ENCODE measurements at regions not wholly inside any gene's neighbourhood (a gene's known extent, or its start where the extent isn't known, plus 50 kb on each side); places are given as distances from the start of the nearest gene placed in this dataset.
"Not testable (repeated sequence)": the region's sequence is repeated elsewhere in the genome, so short reads cannot be mapped to it uniquely, and the experiment has no call there.

GRCh38 chr3:139231555-139232281 lies 112.1 kb upstream of the MRPS22 start:
- Mint-ChIP-seq H3K4me1 (no peaks in the 10 kb centered on the region), H3K27me3 (no peaks in the 10 kb centered on the region), H3K9me3 (no peaks in the 10 kb centered on the region), H3K4me3 (no peak overlapping the region), H3K36me3 (no peaks in the 10 kb centered on the region), H3K27ac (no peak overlapping the region)

DNA sequence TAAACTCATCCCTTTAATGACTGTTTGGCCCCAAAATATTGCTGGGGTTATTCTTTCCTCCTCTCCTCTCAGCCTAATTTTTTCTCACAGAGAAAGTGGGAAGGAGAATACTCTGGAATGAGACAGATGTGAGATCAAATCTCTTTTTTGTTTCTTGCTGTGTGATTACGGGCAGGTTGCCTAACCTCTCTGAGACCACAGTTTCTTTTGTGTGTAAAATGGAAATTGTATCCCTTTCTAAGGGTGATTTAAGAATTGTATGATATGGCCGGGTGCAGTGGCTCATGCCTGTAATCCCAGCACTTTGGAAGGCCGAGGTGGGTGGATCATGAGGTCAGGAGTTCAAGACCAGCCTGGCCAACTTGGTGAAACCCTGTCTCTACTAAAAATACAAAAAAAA lies 111.5 kb upstream of the MRPS22 start:
- not testable (repeated sequence) for H3K9me3 Mint-ChIP-seq, H3K4me3 Mint-ChIP-seq, H3K27me3 Mint-ChIP-seq, H3K4me1 Mint-ChIP-seq, H3K36me3 Mint-ChIP-seq, H3K27ac Mint-ChIP-seq

DNA sequence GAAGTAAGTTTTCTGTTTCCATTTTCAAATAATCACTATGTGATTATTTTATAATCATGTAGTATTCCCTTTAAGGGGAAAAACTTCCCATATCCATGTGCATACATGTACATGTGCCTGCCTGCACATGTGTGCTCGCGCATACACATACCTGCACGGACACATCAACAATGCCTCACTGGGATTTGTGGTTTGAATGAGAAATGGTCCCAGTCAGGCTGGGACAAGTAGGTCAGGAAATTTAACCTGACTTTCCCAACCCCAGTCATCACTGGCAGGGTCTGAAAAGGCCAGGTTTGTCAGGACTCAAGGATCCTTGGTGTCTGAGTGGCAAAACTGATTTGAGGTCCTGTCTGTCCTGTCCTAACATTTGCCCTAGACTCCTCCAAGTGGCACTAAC lies 109.3 kb upstream of the MRPS22 start:
- Mint-ChIP-seq H3K9me3 (no peaks in the 10 kb centered on the region), H3K36me3 (no peaks in the 10 kb centered on the region), H3K27me3 (peaks cover 2% of the 10 kb centered on the region), H3K27ac (no peak overlapping the region), H3K4me1 (no peaks in the 10 kb centered on the region), H3K4me3 (no peak overlapping the region)

DNA sequence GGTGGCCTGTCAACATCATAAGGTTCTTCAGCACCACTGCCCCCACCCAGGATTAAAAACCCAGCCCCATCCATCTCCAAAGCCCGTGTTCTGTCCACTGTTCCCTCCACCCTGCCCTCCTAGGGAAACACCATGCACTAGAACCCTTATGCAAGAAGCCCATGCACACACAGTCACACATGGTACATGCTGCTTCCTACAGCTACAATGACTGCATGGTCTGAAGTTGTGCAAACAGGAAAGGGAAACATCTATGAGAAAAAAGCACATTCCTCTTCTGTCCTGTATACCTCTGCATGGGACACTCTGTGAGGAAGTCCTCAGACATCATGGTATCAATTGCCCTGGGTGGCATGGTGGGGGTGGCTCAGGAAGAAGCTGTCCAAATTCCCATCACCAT lies 108.6 kb upstream of the MRPS22 start:
- Mint-ChIP-seq H3K27me3 (peaks cover 2% of the 10 kb centered on the region), H3K4me3 (no peak overlapping the region), H3K4me1 (no peaks in the 10 kb centered on the region), H3K36me3 (no peaks in the 10 kb centered on the region), H3K27ac (no peak overlapping the region), H3K9me3 (no peaks in the 10 kb centered on the region)

GRCh38 chr3:139236336-139236735 lies 107.5 kb upstream of the MRPS22 start:
- Mint-ChIP-seq H3K4me3 (no peak overlapping the region), H3K9me3 (no peaks in the 10 kb centered on the region), H3K27me3 (peaks cover 3% of the 10 kb centered on the region), H3K4me1 (no peaks in the 10 kb centered on the region), H3K36me3 (no peaks in the 10 kb centered on the region), H3K27ac (no peak overlapping the region)

- Mint-ChIP-seq H3K4me1 (no peaks in the 10 kb centered on the region), H3K27ac (no peak overlapping the region), H3K9me3 (no peaks in the 10 kb centered on the region), H3K27me3 (peaks cover 4% of the 10 kb centered on the region), H3K4me3 (no peak overlapping the region), H3K36me3 (no peaks in the 10 kb centered on the region)
These were observed 105.4 kb upstream of the MRPS22 start for GRCh38 chr3:139238281-139239030.

GRCh38 chr3:139239550-139239949 lies 104.3 kb upstream of the MRPS22 start:
- Mint-ChIP-seq H3K9me3 (no peaks in the 10 kb centered on the region), H3K4me1 (no peaks in the 10 kb centered on the region), H3K36me3 (no peaks in the 10 kb centered on the region), H3K27me3 (peaks cover 4% of the 10 kb centered on the region), H3K27ac (no peak overlapping the region), H3K4me3 (no peak overlapping the region)

DNA sequence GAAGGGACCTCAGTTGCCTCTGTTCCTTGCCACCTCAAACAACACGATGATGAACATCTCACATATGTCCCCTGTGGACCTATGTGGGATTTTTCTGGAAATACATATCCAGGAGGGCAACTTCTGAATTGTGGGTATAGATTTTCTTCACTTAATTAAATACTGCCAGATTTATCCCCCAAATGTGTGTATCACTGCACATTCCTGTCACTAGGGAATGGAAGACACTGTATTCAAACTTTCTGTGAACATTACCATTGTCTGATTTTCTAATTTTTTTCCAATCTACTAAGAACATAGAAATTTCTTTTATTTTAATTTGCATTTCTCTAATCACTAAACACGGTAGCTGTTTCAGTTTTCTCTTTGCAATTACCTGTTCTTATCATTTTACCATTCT lies 102.0 kb upstream of the MRPS22 start:
- H3K36me3 Mint-ChIP-seq, result no peaks in the 10 kb centered on the region
- no peaks in the 10 kb centered on the region for H3K9me3 Mint-ChIP-seq
- no peak overlapping the region for H3K4me3 Mint-ChIP-seq
- H3K27ac Mint-ChIP-seq, result no peak overlapping the region
- no peaks in the 10 kb centered on the region for H3K4me1 Mint-ChIP-seq
- H3K27me3 Mint-ChIP-seq, result peaks cover 5% of the 10 kb centered on the region

DNA sequence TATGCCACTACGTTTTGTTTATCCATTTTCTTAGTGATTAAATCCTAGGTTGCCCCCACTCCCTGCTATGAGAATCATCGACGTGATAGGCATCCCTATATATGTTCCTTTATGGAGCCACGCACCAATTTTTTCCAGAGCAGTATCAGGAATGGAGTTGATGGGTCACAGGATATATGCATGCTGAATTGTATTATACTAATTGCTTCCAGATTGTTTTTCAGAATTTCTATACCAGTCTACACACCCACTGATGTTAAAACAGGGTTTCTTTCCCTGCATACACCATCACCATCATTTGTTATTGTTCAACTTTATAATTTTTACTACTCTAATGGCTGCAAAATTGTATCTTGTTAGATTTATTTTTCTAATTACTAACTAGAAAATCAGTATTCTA lies 100.1 kb upstream of the MRPS22 start:
- no peaks in the 10 kb centered on the region for H3K4me1 Mint-ChIP-seq
- no peak overlapping the region for H3K27ac Mint-ChIP-seq
- H3K9me3 Mint-ChIP-seq, result no peaks in the 10 kb centered on the region
- H3K27me3 Mint-ChIP-seq, result peaks cover 12% of the 10 kb centered on the region
- no peaks in the 10 kb centered on the region for H3K36me3 Mint-ChIP-seq
- no peak overlapping the region for H3K4me3 Mint-ChIP-seq

DNA sequence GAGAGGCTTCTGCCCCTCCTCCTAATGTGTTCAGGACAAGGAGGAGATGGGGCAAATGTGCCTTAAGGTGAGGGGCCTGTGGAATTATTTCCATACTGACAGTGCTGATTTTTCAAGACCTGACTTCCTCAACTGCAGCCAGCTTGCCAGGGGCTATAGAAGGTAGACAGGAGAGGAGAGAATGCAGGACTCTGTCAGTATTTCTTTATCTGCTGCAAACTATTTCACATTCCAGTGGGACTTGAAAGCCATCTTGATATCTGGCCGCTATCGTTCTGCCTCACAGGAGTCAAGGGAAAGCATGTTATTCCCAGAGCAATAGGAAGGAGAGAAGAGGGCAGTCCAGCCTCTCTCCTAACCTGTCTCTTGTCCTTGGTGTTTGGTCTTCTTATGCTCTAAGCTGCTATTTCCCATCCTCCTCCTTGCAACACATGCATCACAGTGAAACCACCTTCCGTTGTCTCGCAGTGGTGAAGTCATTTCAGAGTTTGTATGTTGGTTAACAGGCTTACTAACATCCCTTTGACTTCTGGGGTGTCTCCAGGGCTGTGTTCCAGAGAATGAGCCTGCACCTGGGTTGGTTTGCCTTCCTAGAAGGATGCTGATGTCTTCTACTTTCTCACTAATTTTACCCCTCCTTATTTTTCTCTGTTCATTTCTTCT lies 95.1 kb upstream of the MRPS22 start:
- no peaks in the 10 kb centered on the region for H3K9me3 Mint-ChIP-seq
- peaks cover 22% of the 10 kb centered on the region for H3K27me3 Mint-ChIP-seq
- H3K4me3 Mint-ChIP-seq, result no peak overlapping the region
- no peaks in the 10 kb centered on the region for H3K4me1 Mint-ChIP-seq
- H3K27ac Mint-ChIP-seq, result no peak overlapping the region
- no peaks in the 10 kb centered on the region for H3K36me3 Mint-ChIP-seq

GRCh38 chr3:139251529-139251928 lies 92.3 kb upstream of the MRPS22 start:
- Mint-ChIP-seq H3K27ac (no peak overlapping the region), H3K36me3 (no peaks in the 10 kb centered on the region), H3K4me3 (no peak overlapping the region), H3K9me3 (no peaks in the 10 kb centered on the region), H3K27me3 (peaks cover 26% of the 10 kb centered on the region), H3K4me1 (no peaks in the 10 kb centered on the region)

DNA sequence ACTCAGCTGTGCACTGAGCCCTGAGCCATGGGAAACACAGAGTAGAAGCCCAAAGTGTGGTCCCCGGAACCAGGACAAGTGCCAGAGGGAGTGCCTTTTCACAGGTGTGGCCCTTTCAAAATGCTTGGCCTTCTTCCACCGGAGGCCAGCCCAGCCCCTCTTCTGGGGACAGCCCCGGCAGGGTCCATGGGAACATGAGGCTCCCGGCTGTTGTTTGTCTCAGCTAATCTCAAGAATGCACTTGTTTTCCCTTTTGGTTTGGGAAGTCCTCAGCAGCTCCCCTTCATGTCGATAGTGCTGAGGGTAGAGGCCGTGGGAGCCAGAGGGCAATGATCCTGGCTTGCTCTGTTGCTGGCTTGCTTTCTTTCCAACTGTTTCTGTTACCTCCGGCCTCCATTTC lies 91.1 kb upstream of the MRPS22 start:
- Mint-ChIP-seq H3K27ac (no peak overlapping the region), H3K36me3 (no peaks in the 10 kb centered on the region), H3K4me3 (no peak overlapping the region), H3K4me1 (no peaks in the 10 kb centered on the region), H3K27me3 (peaks cover 25% of the 10 kb centered on the region), H3K9me3 (no peaks in the 10 kb centered on the region)

DNA sequence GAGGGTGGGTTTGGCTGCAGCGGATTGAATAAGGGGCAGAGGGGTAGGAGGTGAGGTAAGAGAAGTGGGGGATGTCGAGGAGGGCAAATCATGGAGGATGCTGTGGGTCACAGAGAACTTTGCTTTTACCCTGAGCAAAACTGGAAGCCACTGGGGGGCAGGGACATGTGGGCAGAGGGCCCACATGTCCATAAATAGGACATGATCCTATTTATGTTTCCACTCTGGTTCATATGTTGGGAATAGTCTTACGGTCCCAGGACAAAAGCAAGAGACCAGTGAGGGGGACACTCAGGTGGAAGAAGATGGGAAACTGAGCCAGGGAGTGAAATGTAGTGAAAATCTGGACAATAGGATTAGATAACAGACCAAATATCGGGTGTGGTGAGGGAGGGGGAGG lies 85.5 kb upstream of the MRPS22 start:
- H3K27me3 Mint-ChIP-seq, result peaks cover 14% of the 10 kb centered on the region
- no peak overlapping the region for H3K4me3 Mint-ChIP-seq
- no peak overlapping the region for H3K27ac Mint-ChIP-seq
- H3K4me1 Mint-ChIP-seq, result no peaks in the 10 kb centered on the region
- H3K36me3 Mint-ChIP-seq, result no peaks in the 10 kb centered on the region
- no peaks in the 10 kb centered on the region for H3K9me3 Mint-ChIP-seq

GRCh38 chr3:139259398-139259797 lies 84.4 kb upstream of the MRPS22 start:
- Mint-ChIP-seq H3K4me3 (no peak overlapping the region), H3K36me3 (no peaks in the 10 kb centered on the region), H3K4me1 (no peaks in the 10 kb centered on the region), H3K27me3 (peaks cover 7% of the 10 kb centered on the region), H3K9me3 (no peaks in the 10 kb centered on the region), H3K27ac (no peak overlapping the region)

GRCh38 chr3:139260041-139260486 lies 83.8 kb upstream of the MRPS22 start:
- Mint-ChIP-seq H3K27me3 (peaks cover 7% of the 10 kb centered on the region), H3K4me1 (no peaks in the 10 kb centered on the region), H3K9me3 (no peaks in the 10 kb centered on the region), H3K4me3 (no peak overlapping the region), H3K27ac (no peak overlapping the region), H3K36me3 (no peaks in the 10 kb centered on the region)

Measured in activated naive CD4-positive, alpha-beta T cell treated with anti-CD3 and anti-CD28 coated beads, Interleukin-2, amount 50 U/mL, for 24 hours (primary cell).